ENCODE measurements at regions not wholly inside any gene's neighbourhood (a gene's known extent, or its start where the extent isn't known, plus 50 kb on each side); places are given as distances from the start of the nearest gene placed in this dataset.

DNA sequence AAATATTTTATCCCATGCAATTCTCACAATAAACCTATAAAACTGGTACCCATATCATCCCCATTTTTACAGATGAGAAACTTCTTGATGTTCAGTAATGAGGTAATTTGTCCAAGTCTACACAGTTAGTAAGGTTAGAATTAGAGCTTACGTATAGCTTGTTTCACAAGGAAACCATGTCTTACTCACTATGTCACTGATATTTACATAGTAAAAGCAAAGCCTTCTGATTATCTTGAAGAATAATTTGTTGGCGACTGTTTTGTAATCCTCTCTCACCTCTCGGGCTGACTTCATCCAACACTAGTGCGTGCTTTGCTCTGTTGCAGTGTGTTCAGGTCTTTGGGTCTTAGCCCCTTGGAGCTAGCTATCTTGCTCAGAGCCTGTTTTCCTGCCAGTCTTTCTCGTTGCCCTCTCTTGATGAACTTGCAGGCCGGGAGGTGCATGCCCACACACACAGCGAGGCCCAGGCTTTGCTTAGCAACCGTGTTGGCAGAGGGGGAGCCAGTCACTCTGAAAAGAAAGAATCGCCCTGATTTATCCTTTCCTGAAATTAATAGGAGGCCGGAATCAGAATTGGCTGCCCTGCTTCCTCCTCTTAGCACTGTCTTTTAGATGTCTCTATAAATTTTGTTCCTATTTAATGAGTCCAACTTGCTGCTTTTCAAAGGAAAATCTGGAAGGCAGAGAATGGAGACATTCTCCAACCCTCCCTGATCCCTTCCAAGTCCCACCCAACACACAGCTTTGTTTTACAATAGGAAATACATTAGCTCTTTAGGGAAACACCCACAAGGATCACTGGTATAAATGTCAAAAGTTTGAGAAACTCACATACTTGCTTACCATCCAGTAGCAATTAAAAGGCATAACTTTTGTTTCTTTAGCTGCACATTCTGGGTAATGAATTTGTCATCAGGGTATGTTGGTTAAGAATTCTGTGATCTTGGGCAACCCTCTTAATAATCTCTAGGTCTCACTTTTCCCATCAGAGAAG is 97.6 kb upstream of the SEC11C start:
- Histone ChIP-seq H3K4me3 (replicated peaks; ENCODE audit: low read depth, low read length) (no peak overlapping the region), H3K27me3 (replicated peaks; ENCODE audit: control insufficient read depth, insufficient read depth, low read length) (no peaks in the 10 kb centered on the region), H3K36me3 (ENCODE audit: control insufficient read depth, insufficient read depth, low read length) (no peaks in the 10 kb centered on the region)
- no peak for DNase-seq (ENCODE audit: extremely low read depth, insufficient read length)
- TF ChIP-seq, protein P1, sequence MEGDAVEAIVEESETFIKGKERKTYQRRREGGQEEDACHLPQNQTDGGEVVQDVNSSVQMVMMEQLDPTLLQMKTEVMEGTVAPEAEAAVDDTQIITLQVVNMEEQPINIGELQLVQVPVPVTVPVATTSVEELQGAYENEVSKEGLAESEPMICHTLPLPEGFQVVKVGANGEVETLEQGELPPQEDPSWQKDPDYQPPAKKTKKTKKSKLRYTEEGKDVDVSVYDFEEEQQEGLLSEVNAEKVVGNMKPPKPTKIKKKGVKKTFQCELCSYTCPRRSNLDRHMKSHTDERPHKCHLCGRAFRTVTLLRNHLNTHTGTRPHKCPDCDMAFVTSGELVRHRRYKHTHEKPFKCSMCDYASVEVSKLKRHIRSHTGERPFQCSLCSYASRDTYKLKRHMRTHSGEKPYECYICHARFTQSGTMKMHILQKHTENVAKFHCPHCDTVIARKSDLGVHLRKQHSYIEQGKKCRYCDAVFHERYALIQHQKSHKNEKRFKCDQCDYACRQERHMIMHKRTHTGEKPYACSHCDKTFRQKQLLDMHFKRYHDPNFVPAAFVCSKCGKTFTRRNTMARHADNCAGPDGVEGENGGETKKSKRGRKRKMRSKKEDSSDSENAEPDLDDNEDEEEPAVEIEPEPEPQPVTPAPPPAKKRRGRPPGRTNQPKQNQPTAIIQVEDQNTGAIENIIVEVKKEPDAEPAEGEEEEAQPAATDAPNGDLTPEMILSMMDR (IDR thresholded peaks at IDR 0.05; ENCODE audit: insufficient read depth, low read length, poor library complexity, severe bottlenecking) = no peak

DNA sequence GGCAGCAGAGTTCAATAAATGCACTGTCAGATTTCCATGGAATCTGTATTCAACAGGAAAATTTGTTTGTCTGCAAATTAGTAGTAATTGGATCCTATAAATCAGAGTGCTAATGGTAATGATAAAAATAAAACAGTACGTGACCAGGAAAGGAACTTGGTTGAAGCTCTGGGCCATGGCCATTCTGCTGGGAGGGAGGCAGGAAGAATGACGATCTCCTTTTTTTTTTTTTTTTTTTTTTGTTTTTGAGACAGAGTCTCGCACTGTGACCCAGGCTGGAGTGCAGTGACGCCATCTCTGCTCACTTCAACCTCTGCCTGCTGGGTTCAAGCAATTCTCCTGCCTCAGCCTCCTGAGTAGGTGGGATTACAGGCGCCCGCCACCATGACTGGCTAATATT is 94.8 kb upstream of the SEC11C start:
- no peaks in the 10 kb centered on the region for H3K27me3 ChIP-seq (replicated peaks; ENCODE audit: control insufficient read depth, insufficient read depth, low read length)
- TF ChIP-seq, protein P1 (IDR thresholded peaks at IDR 0.05; ENCODE audit: insufficient read depth, low read length, poor library complexity, severe bottlenecking) = no peak
- no peaks in the 10 kb centered on the region for H3K36me3 ChIP-seq (ENCODE audit: control insufficient read depth, insufficient read depth, low read length)
- no peak for DNase-seq (ENCODE audit: extremely low read depth, insufficient read length)
- no peak overlapping the region for H3K4me3 ChIP-seq (replicated peaks; ENCODE audit: low read depth, low read length)

GRCh38 chr18:59047321-59048047 is 92.2 kb upstream of the SEC11C start:
- Histone ChIP-seq H3K4me3 (replicated peaks; ENCODE audit: low read depth, low read length) (no peak overlapping the region), H3K36me3 (ENCODE audit: control insufficient read depth, insufficient read depth, low read length) (no peaks in the 10 kb centered on the region), H3K27me3 (replicated peaks; ENCODE audit: control insufficient read depth, insufficient read depth, low read length) (no peaks in the 10 kb centered on the region; the same call in 1 of the 2 replicates)
- TF ChIP-seq, protein P1 (IDR thresholded peaks at IDR 0.05; ENCODE audit: insufficient read depth, low read length, poor library complexity, severe bottlenecking) = no peak
- no peak for DNase-seq (ENCODE audit: extremely low read depth, insufficient read length)

DNA sequence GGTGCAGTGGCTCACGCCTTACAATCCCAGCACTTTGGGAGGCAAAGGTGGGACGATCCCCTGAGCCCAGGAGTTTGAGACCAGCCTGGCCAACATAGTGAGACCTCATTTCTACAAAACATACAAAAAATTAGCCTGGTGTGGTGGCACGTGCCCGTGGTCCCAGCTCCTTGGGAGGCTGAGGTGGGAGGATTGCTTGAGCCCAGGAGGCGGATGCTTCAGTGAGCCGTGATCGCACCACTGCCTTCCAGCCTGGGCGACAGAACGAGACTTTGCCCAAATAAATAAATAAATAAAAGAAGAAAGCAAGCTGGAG is 91.7 kb upstream of the SEC11C start:
- Histone ChIP-seq H3K4me3 (replicated peaks; ENCODE audit: low read depth, low read length) (no peak overlapping the region), H3K27me3 (replicated peaks; ENCODE audit: control insufficient read depth, insufficient read depth, low read length) (no peaks in the 10 kb centered on the region; the same call in 1 of the 2 replicates), H3K36me3 (ENCODE audit: control insufficient read depth, insufficient read depth, low read length) (no peaks in the 10 kb centered on the region)
- DNase-seq (ENCODE audit: extremely low read depth, insufficient read length) = no peak
- TF ChIP-seq, protein P1 (IDR thresholded peaks at IDR 0.05; ENCODE audit: insufficient read depth, low read length, poor library complexity, severe bottlenecking) = no peak

DNA sequence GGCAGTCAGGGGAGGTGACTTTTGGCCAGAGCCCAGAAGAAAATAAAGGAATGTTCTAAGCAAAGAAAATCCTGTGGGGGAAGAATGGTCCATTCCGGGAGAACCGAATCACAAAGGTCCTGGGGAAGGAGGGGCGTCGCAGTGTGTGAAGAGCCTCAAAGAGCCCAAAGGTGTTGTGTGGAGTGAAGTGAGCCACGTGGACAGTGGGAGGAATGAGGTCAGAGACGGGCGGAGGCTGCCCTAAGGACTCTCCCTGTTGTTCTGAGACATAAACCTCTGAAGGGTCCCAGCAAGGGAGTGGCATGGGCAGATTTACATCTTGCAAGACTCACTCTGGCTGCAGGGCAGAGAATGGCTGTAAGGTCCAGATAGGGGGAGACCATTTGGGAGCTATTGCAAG is 91.3 kb upstream of the SEC11C start:
- DNase-seq (ENCODE audit: extremely low read depth, insufficient read length) = no peak
- no peaks in the 10 kb centered on the region for H3K36me3 ChIP-seq (ENCODE audit: control insufficient read depth, insufficient read depth, low read length)

More for the DNA sequence above, 91.3 kb upstream of the SEC11C start:
- no peak overlapping the region for H3K4me3 ChIP-seq (replicated peaks; ENCODE audit: low read depth, low read length)
- no peaks in the 10 kb centered on the region; the same call in 1 of the 2 replicates for H3K27me3 ChIP-seq (replicated peaks; ENCODE audit: control insufficient read depth, insufficient read depth, low read length)
- TF ChIP-seq, protein P1 (IDR thresholded peaks at IDR 0.05; ENCODE audit: insufficient read depth, low read length, poor library complexity, severe bottlenecking) = no peak

All from GM06990 (cell line).